Endodermal cell (in vitro differentiated cells): ENCODE measurements at regions not wholly inside any gene's neighbourhood (a gene's known extent, or its start where the extent isn't known, plus 50 kb on each side); places are given as distances from the start of the nearest gene placed in this dataset.

ENCODE experiments used
- DNase-seq: peaks from one replicate; pipeline ENCODE4 v3.0.0-alpha.2; 2017
- H3K27ac ChIP-seq: 2 replicates; pipeline ENCODE4 v1.5.1; 2013; ENCODE audit warnings: mild to moderate bottlenecking, low read depth, low read length, moderate library complexity
- H3K27me3 ChIP-seq: 2 replicates; pipeline ENCODE4 v1.6.1; 2013; ENCODE audit warnings: mild to moderate bottlenecking, low read length, moderate library complexity; ENCODE audit not compliant: insufficient read depth, control insufficient read depth, poor library complexity, severe bottlenecking
- H3K36me3 ChIP-seq: 2 replicates; pipeline ENCODE4 v1.7.0; 2013; ENCODE audit warnings: mild to moderate bottlenecking, low read length, moderate library complexity; ENCODE audit not compliant: control insufficient read depth, insufficient read depth
- H3K4me1 ChIP-seq: one replicate; pipeline ENCODE4 v1.7.0; 2013; ENCODE audit warnings: low read length; ENCODE audit not compliant: control insufficient read depth, insufficient read depth
- H3K4me3 ChIP-seq: 2 replicates; pipeline ENCODE4 v1.5.1; 2013; ENCODE audit warnings: mild to moderate bottlenecking, low read length, moderate library complexity
- H3K9ac ChIP-seq: 2 replicates; pipeline ENCODE4 v1.6.1; 2013; ENCODE audit warnings: mild to moderate bottlenecking, low read length, moderate library complexity; ENCODE audit not compliant: poor library complexity, severe bottlenecking; ENCODE audit errors: extremely low read depth
- H3K9me3 ChIP-seq: 2 replicates; pipeline ENCODE4 v1.6.1; 2013; ENCODE audit warnings: mild to moderate bottlenecking, low read length, moderate library complexity; ENCODE audit not compliant: control insufficient read depth
- H3K27ac Mint-ChIP-seq: 2 replicates; pipeline ENCODE4 v1.8.0; 2020; ENCODE audit warnings: mixed read lengths
- H3K27me3 Mint-ChIP-seq: 2 replicates; pipeline ENCODE4 v1.8.0; 2021; ENCODE audit warnings: mild to moderate bottlenecking, mixed read lengths; ENCODE audit not compliant: insufficient read depth
- H3K36me3 Mint-ChIP-seq: 2 replicates; pipeline ENCODE4 v1.8.0; 2020; ENCODE audit warnings: low read depth, mixed read lengths
- H3K4me1 Mint-ChIP-seq: 2 replicates; pipeline ENCODE4 v1.8.0; 2020; ENCODE audit warnings: mixed read lengths
- H3K4me3 Mint-ChIP-seq: 2 replicates; pipeline ENCODE4 v1.8.0; 2020; ENCODE audit warnings: mild to moderate bottlenecking, moderate library complexity, mixed read lengths
- H3K9me3 Mint-ChIP-seq: 2 replicates; pipeline ENCODE4 v1.8.0; 2020; ENCODE audit warnings: mild to moderate bottlenecking, mixed read lengths
- CTCF ChIP-seq: fragments of 200-600 bp; sonication (generic); conservative IDR thresholded peaks from 2 replicates; pipeline ENCODE4 v1.5.0; 2021; ENCODE audit warnings: antibody characterized with exemption, mild to moderate bottlenecking
- WGBS, 2 experiments: methylation state at CpG; one replicate each; pipeline versions ENCODE4 v1.1.5 to v1.1.7; 2013; ENCODE audit warnings: missing lambda C conversion rate in 2 of 2, mixed read lengths in 1 of 2; ENCODE audit not compliant: insufficient coverage in 1 of 2, insufficient read length in 1 of 2; 5-methylcytosine and 5-hydroxymethylcytosine counted together

GRCh38 chr2:75428646-75429443 lies 131.9 kb downstream of the EVA1A start:
- DNase-seq: peak; percentile 48
- WGBS, 2 experiments: 88 to 99% methylated on average over 6 to 7 of the region's 7 CpGs
- no peak overlapping the region for H3K4me3 ChIP-seq
- no peak overlapping the region for H3K27ac ChIP-seq
- peaks cover 15% of the 10 kb centered on the region for H3K4me1 ChIP-seq
- Mint-ChIP-seq H3K27me3 (peaks cover 19% of the 10 kb centered on the region), H3K4me1 (peaks cover 62% of the 10 kb centered on the region), H3K4me3 (no peak overlapping the region), H3K9me3 (peaks cover 4% of the 10 kb centered on the region), H3K27ac (no peak overlapping the region), H3K36me3 (no peaks in the 10 kb centered on the region)
- TF ChIP-seq CTCF: no peak
- peaks cover 44% of the 10 kb centered on the region for H3K27me3 ChIP-seq
- H3K9ac ChIP-seq: no peak overlapping the region
- no peaks in the 10 kb centered on the region for H3K36me3 ChIP-seq
- peaks cover 6% of the 10 kb centered on the region for H3K9me3 ChIP-seq

DNA sequence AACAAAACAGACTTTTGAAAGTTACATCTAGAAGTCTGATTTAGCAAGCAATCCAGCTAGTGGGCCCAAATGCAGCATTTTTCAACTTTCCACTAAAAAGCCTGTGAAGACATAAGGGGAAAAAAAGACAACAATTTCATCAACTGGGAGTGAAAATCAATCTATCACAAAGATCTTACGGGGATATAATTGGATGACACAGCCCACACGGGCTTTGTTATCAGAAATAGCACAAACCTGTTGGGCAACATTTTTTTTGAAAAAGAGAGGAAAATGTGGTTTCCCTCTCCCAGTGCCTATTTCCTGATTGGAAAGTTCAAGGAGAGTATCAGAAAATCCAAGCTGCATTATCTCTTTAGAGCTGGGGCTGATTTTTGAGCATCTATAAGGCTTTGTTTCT lies 132.7 kb downstream of the EVA1A start:
- TF ChIP-seq CTCF: no peak
- H3K4me1 ChIP-seq: peaks cover 10% of the 10 kb centered on the region
- no peak overlapping the region for H3K27ac Mint-ChIP-seq
- peaks cover 47% of the 10 kb centered on the region for H3K27me3 ChIP-seq
- H3K27ac ChIP-seq: no peak overlapping the region
- 86 to 96% methylated on average over 2 of the region's 2 CpGs for WGBS, 2 experiments
- no peak overlapping the region for H3K9ac ChIP-seq
- peaks cover 4% of the 10 kb centered on the region for H3K9me3 Mint-ChIP-seq
- no peak overlapping the region for H3K4me3 Mint-ChIP-seq
- no peaks in the 10 kb centered on the region for H3K36me3 Mint-ChIP-seq
- peaks cover 6% of the 10 kb centered on the region for H3K9me3 ChIP-seq
- peaks cover 19% of the 10 kb centered on the region for H3K27me3 Mint-ChIP-seq
- H3K36me3 ChIP-seq: no peaks in the 10 kb centered on the region
- no peak overlapping the region for H3K4me3 ChIP-seq
- H3K4me1 Mint-ChIP-seq: peaks cover 57% of the 10 kb centered on the region
- no peak for DNase-seq

DNA sequence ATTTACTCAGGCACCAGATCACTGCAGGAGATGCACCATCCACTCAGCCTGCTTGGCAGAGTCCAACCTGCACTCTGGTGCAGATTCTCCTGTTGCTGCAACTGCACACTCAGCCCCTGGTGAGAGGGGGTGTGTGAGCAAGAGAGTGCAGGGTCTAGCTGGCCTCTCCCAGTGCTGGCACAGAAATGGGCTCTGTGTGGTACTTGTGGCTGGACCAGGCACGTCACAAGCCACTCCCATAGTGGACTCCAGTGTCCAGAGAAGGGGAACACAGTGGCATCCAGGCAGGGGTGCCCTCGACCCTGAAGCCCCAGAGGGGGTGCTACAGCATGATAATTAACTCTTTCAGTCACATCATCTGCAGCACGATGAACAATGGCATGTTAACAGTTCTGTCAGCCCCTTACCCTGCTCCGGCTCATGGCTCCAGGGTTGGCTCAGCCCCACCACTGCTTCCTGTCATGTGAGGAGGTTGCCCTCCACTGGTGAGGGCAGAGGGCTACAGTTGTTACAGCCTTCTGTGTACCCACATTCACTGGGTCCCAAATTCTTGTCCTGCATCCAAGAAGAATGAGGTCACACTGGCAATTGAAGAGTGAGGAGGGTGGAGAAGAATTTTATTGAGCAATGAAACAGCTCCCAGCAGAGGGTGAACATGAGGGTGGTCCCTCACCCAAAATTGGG lies 135.7 kb downstream of the EVA1A start:
- Histone ChIP-seq H3K9ac (no peak overlapping the region), H3K9me3 (peaks cover 6% of the 10 kb centered on the region), H3K27me3 (peaks cover 43% of the 10 kb centered on the region), H3K4me1 (no peaks in the 10 kb centered on the region), H3K4me3 (no peak overlapping the region), H3K36me3 (no peaks in the 10 kb centered on the region), H3K27ac (no peak overlapping the region)
- H3K27ac Mint-ChIP-seq: no peak overlapping the region
- no peaks in the 10 kb centered on the region for H3K36me3 Mint-ChIP-seq
- no peak overlapping the region for H3K4me3 Mint-ChIP-seq
- peaks cover 47% of the 10 kb centered on the region for H3K4me1 Mint-ChIP-seq
- peaks cover 19% of the 10 kb centered on the region for H3K27me3 Mint-ChIP-seq
- TF ChIP-seq CTCF: peak; percentile 69
- peak; percentile 85 for DNase-seq
- 84 to 89% methylated on average over 4 of the region's 4 CpGs for WGBS, 2 experiments
- peaks cover 4% of the 10 kb centered on the region for H3K9me3 Mint-ChIP-seq
